Breast epithelium (tissue), 3 donors: ENCODE measurements at regions not wholly inside any gene's neighbourhood (a gene's known extent, or its start where the extent isn't known, plus 50 kb on each side); places are given as distances from the start of the nearest gene placed in this dataset.

Experiments used
- POLR2AphosphoS5 ChIP-seq, 3 donors: sonication (generic); formaldehyde crosslinking; IDR thresholded peaks; one replicate each; pipeline ENCODE4 v1.6.1; 2017; ENCODE audit warnings: antibody characterized with exemption in 3 of 3
- TF ChIP-seq, protein P1 (sequence below), 3 donors: fragments of 450-650 bp; IDR thresholded peaks; one replicate each; pipeline ENCODE4 v1.5.1; 2016 to 2017; ENCODE audit warnings: antibody characterized with exemption in 3 of 3, mild to moderate bottlenecking in 3 of 3, moderate library complexity in 3 of 3

DNA sequence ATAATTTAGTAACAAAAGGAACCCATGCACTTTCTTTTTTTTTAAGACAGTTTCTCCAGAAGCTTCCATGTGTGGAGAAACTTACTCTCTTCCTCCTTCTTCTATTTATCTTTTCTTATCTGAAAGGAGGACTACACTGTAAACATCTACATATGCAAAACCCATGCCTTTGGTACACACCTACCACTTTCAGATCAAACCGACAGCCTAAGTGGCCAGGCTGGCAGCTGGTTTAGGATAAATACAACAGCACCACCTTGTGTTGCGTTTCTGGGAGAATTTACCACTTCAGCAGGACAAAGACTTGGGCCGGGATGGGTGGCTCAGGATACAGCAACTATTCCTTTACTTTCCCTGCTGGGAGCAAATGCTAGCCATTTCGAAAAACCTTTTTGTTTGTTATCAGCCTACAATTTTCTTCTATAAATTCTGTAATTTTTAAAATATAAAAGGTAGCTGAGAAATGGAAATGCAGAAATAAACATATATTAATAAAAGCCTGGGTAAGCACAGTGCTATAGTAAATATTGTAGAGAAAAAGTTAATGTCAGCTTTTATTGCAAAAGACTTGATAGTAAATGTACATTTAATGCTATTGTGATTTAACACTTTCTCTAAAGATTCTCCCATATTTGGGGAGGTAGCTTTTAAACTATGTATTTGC is 94.0 kb upstream of the RFC3 start:
- peak in 1 of 3 donors; percentile 34 for TF ChIP-seq POLR2AphosphoS5 (IDR thresholded peaks at IDR 0.05)
- TF ChIP-seq, protein P1, sequence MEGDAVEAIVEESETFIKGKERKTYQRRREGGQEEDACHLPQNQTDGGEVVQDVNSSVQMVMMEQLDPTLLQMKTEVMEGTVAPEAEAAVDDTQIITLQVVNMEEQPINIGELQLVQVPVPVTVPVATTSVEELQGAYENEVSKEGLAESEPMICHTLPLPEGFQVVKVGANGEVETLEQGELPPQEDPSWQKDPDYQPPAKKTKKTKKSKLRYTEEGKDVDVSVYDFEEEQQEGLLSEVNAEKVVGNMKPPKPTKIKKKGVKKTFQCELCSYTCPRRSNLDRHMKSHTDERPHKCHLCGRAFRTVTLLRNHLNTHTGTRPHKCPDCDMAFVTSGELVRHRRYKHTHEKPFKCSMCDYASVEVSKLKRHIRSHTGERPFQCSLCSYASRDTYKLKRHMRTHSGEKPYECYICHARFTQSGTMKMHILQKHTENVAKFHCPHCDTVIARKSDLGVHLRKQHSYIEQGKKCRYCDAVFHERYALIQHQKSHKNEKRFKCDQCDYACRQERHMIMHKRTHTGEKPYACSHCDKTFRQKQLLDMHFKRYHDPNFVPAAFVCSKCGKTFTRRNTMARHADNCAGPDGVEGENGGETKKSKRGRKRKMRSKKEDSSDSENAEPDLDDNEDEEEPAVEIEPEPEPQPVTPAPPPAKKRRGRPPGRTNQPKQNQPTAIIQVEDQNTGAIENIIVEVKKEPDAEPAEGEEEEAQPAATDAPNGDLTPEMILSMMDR (IDR thresholded peaks at IDR 0.05): peak; percentile 61 to 78 (median 75)
